ENCODE measurements at regions not wholly inside any gene's neighbourhood (a gene's known extent, or its start where the extent isn't known, plus 50 kb on each side); places are given as distances from the start of the nearest gene placed in this dataset.

GRCh38 chr3:59306436-59306835 lies 256.6 kb upstream of the CFAP20DC start:
- no peak for TF ChIP-seq CTCF (IDR thresholded peaks at IDR 0.05)
- no peaks in the 10 kb centered on the region for H3K36me3 Mint-ChIP-seq (ENCODE audit: low read depth)
- H3K9me3 Mint-ChIP-seq (ENCODE audit: low read depth): no peaks in the 10 kb centered on the region
- DNase-seq (ENCODE audit: low spot score): no peak
- H3K27me3 Mint-ChIP-seq (ENCODE audit: low read depth): no peaks in the 10 kb centered on the region
- H3K4me1 Mint-ChIP-seq (ENCODE audit: low read depth): peaks cover 4% of the 10 kb centered on the region
- H3K4me3 Mint-ChIP-seq (ENCODE audit: unreplicated experiment): no peak overlapping the region
- no peak overlapping the region for H3K27ac Mint-ChIP-seq (ENCODE audit: unreplicated experiment)

- Mint-ChIP-seq H3K27ac (ENCODE audit: unreplicated experiment) (no peak overlapping the region), H3K4me3 (ENCODE audit: unreplicated experiment) (no peak overlapping the region), H3K4me1 (ENCODE audit: low read depth) (peaks cover 4% of the 10 kb centered on the region), H3K36me3 (ENCODE audit: low read depth) (no peaks in the 10 kb centered on the region), H3K27me3 (ENCODE audit: low read depth) (no peaks in the 10 kb centered on the region), H3K9me3 (ENCODE audit: low read depth) (peaks cover 3% of the 10 kb centered on the region)
- no peak for DNase-seq (ENCODE audit: low spot score)
- no peak for TF ChIP-seq CTCF (IDR thresholded peaks at IDR 0.05)
Observed at GRCh38 chr3:59304296-59304695, 254.5 kb upstream of the CFAP20DC start.

- TF ChIP-seq CTCF (IDR thresholded peaks at IDR 0.05): no peak
- Mint-ChIP-seq H3K9me3 (ENCODE audit: low read depth) (peaks cover 3% of the 10 kb centered on the region), H3K36me3 (ENCODE audit: low read depth) (no peaks in the 10 kb centered on the region), H3K27me3 (ENCODE audit: low read depth) (no peaks in the 10 kb centered on the region), H3K27ac (ENCODE audit: unreplicated experiment) (no peak overlapping the region), H3K4me3 (ENCODE audit: unreplicated experiment) (no peak overlapping the region), H3K4me1 (ENCODE audit: low read depth) (peaks cover 4% of the 10 kb centered on the region)
- no peak for DNase-seq (ENCODE audit: low spot score)
Observed at GRCh38 chr3:59303452-59303851, 253.6 kb upstream of the CFAP20DC start.

- no peak for DNase-seq (ENCODE audit: low spot score)
- TF ChIP-seq CTCF (IDR thresholded peaks at IDR 0.05): no peak
- no peaks in the 10 kb centered on the region for H3K27me3 Mint-ChIP-seq (ENCODE audit: low read depth)
- H3K4me3 Mint-ChIP-seq (ENCODE audit: unreplicated experiment): no peak overlapping the region
- peaks cover 4% of the 10 kb centered on the region for H3K4me1 Mint-ChIP-seq (ENCODE audit: low read depth)
- H3K9me3 Mint-ChIP-seq (ENCODE audit: low read depth): peaks cover 5% of the 10 kb centered on the region
- no peaks in the 10 kb centered on the region for H3K36me3 Mint-ChIP-seq (ENCODE audit: low read depth)
- H3K27ac Mint-ChIP-seq (ENCODE audit: unreplicated experiment): no peak overlapping the region
Observed at GRCh38 chr3:59302442-59302841, 252.6 kb upstream of the CFAP20DC start.

- peaks cover 4% of the 10 kb centered on the region for H3K4me1 Mint-ChIP-seq (ENCODE audit: low read depth)
- DNase-seq (ENCODE audit: low spot score): no peak
- no peak overlapping the region for H3K4me3 Mint-ChIP-seq (ENCODE audit: unreplicated experiment)
- H3K9me3 Mint-ChIP-seq (ENCODE audit: low read depth): peaks cover 17% of the 10 kb centered on the region
- H3K36me3 Mint-ChIP-seq (ENCODE audit: low read depth): peaks cover 5% of the 10 kb centered on the region
- H3K27ac Mint-ChIP-seq (ENCODE audit: unreplicated experiment): no peak overlapping the region
- TF ChIP-seq CTCF (IDR thresholded peaks at IDR 0.05): no peak
- H3K27me3 Mint-ChIP-seq (ENCODE audit: low read depth): no peaks in the 10 kb centered on the region
Observed at GRCh38 chr3:59300733-59301132, 250.9 kb upstream of the CFAP20DC start.
